H1 (cell line): ENCODE measurements at regions not wholly inside any gene's neighbourhood (a gene's known extent, or its start where the extent isn't known, plus 50 kb on each side); places are given as distances from the start of the nearest gene placed in this dataset.
A peak's percentile ranks its signal among the peaks of the same experiment; 100 is the strongest.

Source experiments
- CTCF ChIA-PET: fragments of 300-600 bp; sonication (Branson Sonifier 250); formaldehyde crosslinking; loops from one replicate; lab custom pipeline; 2021; ENCODE audit not compliant: partially characterized antibody; lab: Charles Lee
- POLR2A ChIA-PET: fragments of 300-600 bp; sonication (Branson Sonifier 250); formaldehyde crosslinking; loops from one replicate; lab custom pipeline; 2021; ENCODE audit warnings: inconsistent platforms; ENCODE audit not compliant: partially characterized antibody; lab: Charles Lee
- DNase-seq, 2 experiments: peaks; one replicate each; pipeline versions ENCODE4 v3.0.0 to v3.0.0-alpha.2; 2010 to 2022; ENCODE audit warnings: low spot score in 2 of 2, low read depth in 1 of 2, mixed read lengths in 1 of 2
- FAIRE-seq: peaks from 2 replicates; lab custom pipeline; 2011; peaks lifted over from hg19 to GRCh38; lab: Jason Lieb, UNC
- H2AFZ ChIP-seq: 2 replicates; pipeline ENCODE4 v1.8.1; 2012; ENCODE audit warnings: low read length, inconsistent platforms
- H2AK5ac ChIP-seq: 2 replicates; pipeline ENCODE4 v1.6.1; 2013; ENCODE audit warnings: low read depth, low read length
- H2BK120ac ChIP-seq: replicated peaks from 2 replicates; pipeline ENCODE3; 2013; ENCODE audit warnings: low read depth, low read length, inconsistent platforms
- H2BK12ac ChIP-seq: 2 replicates; pipeline ENCODE4 v1.6.1; 2013; ENCODE audit warnings: low read depth, low read length
- H2BK15ac ChIP-seq: 2 replicates; pipeline ENCODE4 v1.6.1; 2013; ENCODE audit warnings: low read length
- H2BK20ac ChIP-seq: 2 replicates; pipeline ENCODE4 v1.6.1; 2013; ENCODE audit warnings: low read length
- H2BK5ac ChIP-seq: 2 replicates; pipeline ENCODE4 v1.6.1; 2013; ENCODE audit warnings: low read depth, low read length
- H3K14ac ChIP-seq: 2 replicates; pipeline ENCODE4 v1.6.1; 2013; ENCODE audit warnings: inconsistent platforms; ENCODE audit not compliant: insufficient read length
- H3K18ac ChIP-seq: 2 replicates; pipeline ENCODE4 v1.6.1; 2013; ENCODE audit warnings: low read length; ENCODE audit errors: extremely low read depth
- H3K23ac ChIP-seq: 2 replicates; pipeline ENCODE4 v1.6.1; 2013; ENCODE audit warnings: inconsistent platforms; ENCODE audit not compliant: insufficient read length
- H3K23me2 ChIP-seq: 2 replicates; pipeline ENCODE4 v1.6.1; 2013; ENCODE audit warnings: low read depth, low read length
- H3K27ac ChIP-seq: 2 replicates; pipeline ENCODE4 v1.6.1; 2011; ENCODE audit warnings: low read depth, low read length, inconsistent platforms
- H3K27me3 ChIP-seq, 4 experiments: replicated peaks in 1 of 4; 1 replicate in 1 of 4; 2 replicates in 3 of 4; pipeline versions ENCODE4 v1.6.1 to v1.8.1; 2011 to 2013; ENCODE audit warnings: low read length in 3 of 4, mild to moderate bottlenecking in 3 of 4, inconsistent platforms in 2 of 4, mixed read lengths in 2 of 4, moderate library complexity in 1 of 4; ENCODE audit not compliant: control insufficient read depth in 3 of 4, insufficient read depth in 3 of 4; ENCODE audit errors: extremely low read depth in 1 of 4
- H3K36me3 ChIP-seq, 4 experiments: 2 replicates each; pipeline versions ENCODE4 v1.6.1 to v1.8.1; 2011 to 2013; ENCODE audit warnings: mild to moderate bottlenecking in 4 of 4, low read length in 3 of 4, moderate library complexity in 2 of 4, control low read depth in 1 of 4, inconsistent platforms in 1 of 4; ENCODE audit not compliant: insufficient read depth in 4 of 4, control insufficient read depth in 2 of 4
- H3K4ac ChIP-seq: replicated peaks from 2 replicates; pipeline ENCODE3; 2013; ENCODE audit warnings: low read length, low read depth, mixed read lengths, inconsistent platforms; ENCODE audit not compliant: insufficient read length
- H3K4me1 ChIP-seq, 4 experiments: replicated peaks in 1 of 4; 1 replicate in 1 of 4; 2 replicates in 3 of 4; pipeline versions ENCODE4 v1.6.1 to v1.8.1; 2011 to 2013; ENCODE audit warnings: low read length in 3 of 4, inconsistent platforms in 2 of 4, mixed read lengths in 1 of 4; ENCODE audit not compliant: insufficient read depth in 4 of 4, control insufficient read depth in 3 of 4
- H3K4me2 ChIP-seq, 2 experiments: 2 replicates each; pipeline versions ENCODE4 v1.6.1 to v1.8.1; 2011 to 2013; ENCODE audit warnings: low read depth in 2 of 2, low read length in 2 of 2, control low read depth in 1 of 2, inconsistent platforms in 1 of 2, mild to moderate bottlenecking in 1 of 2; ENCODE audit not compliant: insufficient read depth in 1 of 2
- H3K4me3 ChIP-seq, 4 experiments: fragments of 200-600, 300-600 bp in 1 of 4; sonication (generic), shearing (Covaris generic), sonication (Bioruptor Twin) in 1 of 4; 2 replicates each; pipeline versions ENCODE4 v1.5.1 to v1.8.1; 2011 to 2016; ENCODE audit warnings: low read length in 4 of 4, low read depth in 3 of 4, control low read depth in 2 of 4, inconsistent platforms in 2 of 4, mild to moderate bottlenecking in 2 of 4, mixed read lengths in 1 of 4, moderate library complexity in 1 of 4; ENCODE audit not compliant: insufficient read depth in 2 of 4; ENCODE audit errors: extremely low read depth in 1 of 4
- H3K56ac ChIP-seq: replicated peaks from 2 replicates; pipeline ENCODE3; 2013; ENCODE audit warnings: low read depth, mild to moderate bottlenecking, mixed read lengths, low read length, inconsistent platforms; ENCODE audit not compliant: insufficient read length
- H3K79me1 ChIP-seq: 2 replicates; pipeline ENCODE4 v1.6.1; 2013; ENCODE audit warnings: low read depth, low read length, control low read depth
- H3K79me2 ChIP-seq, 2 experiments: 2 replicates each; pipeline versions ENCODE4 v1.6.1 to v1.8.1; 2012 to 2013; ENCODE audit warnings: low read length in 2 of 2, mild to moderate bottlenecking in 2 of 2, inconsistent platforms in 1 of 2; ENCODE audit not compliant: insufficient read depth in 2 of 2, control insufficient read depth in 1 of 2
- H3K9ac ChIP-seq, 4 experiments: replicated peaks in 1 of 4; 1 replicate in 1 of 4; 2 replicates in 3 of 4; pipeline versions ENCODE4 v1.6.1 to v1.8.1; 2011 to 2013; ENCODE audit warnings: low read depth in 3 of 4, low read length in 3 of 4, control low read depth in 2 of 4, mild to moderate bottlenecking in 2 of 4, moderate library complexity in 2 of 4, inconsistent platforms in 1 of 4; ENCODE audit errors: extremely low read depth in 1 of 4
- H3K9me3 ChIP-seq, 2 experiments: 2 replicates each; pipeline versions ENCODE4 v1.6.1 to v1.8.1; 2012 to 2013; ENCODE audit warnings: mild to moderate bottlenecking in 2 of 2, moderate library complexity in 2 of 2, control low read depth in 1 of 2, inconsistent platforms in 1 of 2, low read depth in 1 of 2, low read length in 1 of 2, mixed read lengths in 1 of 2; ENCODE audit not compliant: insufficient read depth in 2 of 2
- H4K20me1 ChIP-seq, 2 experiments: replicated peaks in 1 of 2; 2 replicates each; pipeline versions ENCODE3 to v1.8.1; 2011 to 2013; ENCODE audit warnings: inconsistent platforms in 2 of 2, low read length in 2 of 2, mild to moderate bottlenecking in 1 of 2; ENCODE audit not compliant: insufficient read depth in 2 of 2, control insufficient read depth in 1 of 2
- H4K5ac ChIP-seq: 2 replicates; pipeline ENCODE4 v1.6.1; 2013; ENCODE audit warnings: low read length, low read depth, mixed read lengths, inconsistent platforms; ENCODE audit not compliant: insufficient read length
- H4K8ac ChIP-seq: 2 replicates; pipeline ENCODE4 v1.8.0; 2013; ENCODE audit warnings: mild to moderate bottlenecking, moderate library complexity, low read length, inconsistent platforms; ENCODE audit not compliant: insufficient read depth; ENCODE audit errors: extremely low read depth
- H4K91ac ChIP-seq: replicated peaks from 2 replicates; pipeline ENCODE3; 2013; ENCODE audit warnings: low read length, mixed read lengths, inconsistent platforms; ENCODE audit not compliant: insufficient read length
- RFX5 ChIP-seq: IDR thresholded peaks from 2 replicates; pipeline ENCODE4 v1.6.1; 2011; ENCODE audit warnings: low read depth, low read length, improper control_type of control experiment, borderline replicate concordance
- WGBS, 2 experiments: shearing (Covaris generic) in 1 of 2; methylation state at CpG; one replicate each; pipeline versions ENCODE4 v1.1.6 to v1.1.7; 2013 to 2015; ENCODE audit warnings: low lambda C conversion rate in 2 of 2, mixed read lengths in 2 of 2, inconsistent platforms in 1 of 2, low coverage in 1 of 2, missing lambda C conversion rate in 1 of 2; ENCODE audit not compliant: insufficient replicate concordance in 2 of 2, insufficient coverage in 1 of 2, insufficient read length in 1 of 2; ENCODE audit errors: extremely low coverage in 1 of 2, missing lambda C conversion rate in 1 of 2; 5-methylcytosine and 5-hydroxymethylcytosine counted together
- TF ChIP-seq, protein P1 (sequence below): IDR thresholded peaks from 2 replicates; pipeline ENCODE4 v1.6.1; 2012; ENCODE audit warnings: inconsistent platforms

- Histone ChIP-seq H3K4ac (no peak overlapping the region), H4K8ac (no peak overlapping the region), H4K5ac (no peak overlapping the region), H3K23ac (no peak overlapping the region), H3K27me3 (no peaks in the 10 kb centered on the region), H2AFZ (no peak overlapping the region), H3K56ac (no peak overlapping the region), H2BK120ac (no peak overlapping the region), H3K4me2 (no peak overlapping the region), H3K79me2 (no peaks in the 10 kb centered on the region), H2BK12ac (no peak overlapping the region), H3K9ac (no peak overlapping the region), H3K9me3 (no peaks in the 10 kb centered on the region), H3K4me1 (peaks cover 0 to 3% (median 0%) of the 10 kb centered on the region in 4 experiments; a peak in 2 of 7 replicates), H2BK20ac (no peak overlapping the region), H2BK5ac (no peak overlapping the region), H3K79me1 (no peaks in the 10 kb centered on the region), H2AK5ac (no peak overlapping the region), H3K36me3 (no peaks in the 10 kb centered on the region), H3K14ac (no peak overlapping the region), H4K20me1 (no peaks in the 10 kb centered on the region), H2BK15ac (no peak overlapping the region), H4K91ac (no peak overlapping the region), H3K18ac (no peak overlapping the region), H3K23me2 (peaks cover 2% of the 10 kb centered on the region; the same call in 1 of the 2 replicates), H3K27ac (no peak overlapping the region), H3K4me3 (no peak overlapping the region)
- TF ChIP-seq RFX5, result no peak
- TF ChIP-seq, protein P1, sequence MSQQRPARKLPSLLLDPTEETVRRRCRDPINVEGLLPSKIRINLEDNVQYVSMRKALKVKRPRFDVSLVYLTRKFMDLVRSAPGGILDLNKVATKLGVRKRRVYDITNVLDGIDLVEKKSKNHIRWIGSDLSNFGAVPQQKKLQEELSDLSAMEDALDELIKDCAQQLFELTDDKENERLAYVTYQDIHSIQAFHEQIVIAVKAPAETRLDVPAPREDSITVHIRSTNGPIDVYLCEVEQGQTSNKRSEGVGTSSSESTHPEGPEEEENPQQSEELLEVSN, result peak; percentile 24; the same call in 1 of the 2 replicates
- CTCF ChIA-PET, result interaction anchor here (0.6 to 6.0 kb wide), 18 partner anchors 9 to 147 kb away, joined by 3 to 35 read pairs (median 3); no protein-coding TSS in a partner anchor
- POLR2A ChIA-PET, result no interaction called here
- FAIRE-seq, result no peak
- DNase-seq, result no peak
- 67% methylated on average over 3 of the region's 3 CpGs; no CpG with 5 or more reads in 1 of the 2 experiments for WGBS, 2 experiments
These were observed 207.2 kb downstream of the ATG4C start for GRCh38 chr1:62991152-62991551.
